Endothelial cell of umbilical vein (primary cell): ENCODE measurements at regions not wholly inside any gene's neighbourhood (a gene's known extent, or its start where the extent isn't known, plus 50 kb on each side); places are given as distances from the start of the nearest gene placed in this dataset.

ENCODE experiments used
- EZH2 ChIP-seq: IDR thresholded peaks from 2 replicates; pipeline ENCODE4 v1.6.1; 2012; ENCODE audit warnings: borderline replicate concordance, low read depth, mild to moderate bottlenecking, moderate library complexity, low read length, inconsistent platforms; ENCODE audit not compliant: severe bottlenecking
- POLR2A ChIP-seq: IDR thresholded peaks from 2 replicates; pipeline ENCODE4 v1.6.1; 2012; ENCODE audit warnings: low read depth, mild to moderate bottlenecking, control low read depth, low read length
- POLR2AphosphoS5 ChIP-seq: IDR thresholded peaks from 2 replicates; pipeline ENCODE4 v1.6.1; 2012; ENCODE audit warnings: low read depth, mild to moderate bottlenecking, control low read depth, low read length, moderate library complexity; ENCODE audit not compliant: insufficient read depth
- TF ChIP-seq, protein P1 (sequence below), 2 donors: IDR thresholded peaks; 1 replicate in 1 of 2; 2 replicates in 1 of 2; pipeline ENCODE4 v1.5.1; 2011; ENCODE audit warnings: low read length in 2 of 2, mild to moderate bottlenecking in 2 of 2, moderate library complexity in 2 of 2, control low read depth in 1 of 2, inconsistent platforms in 1 of 2, low read depth in 1 of 2; ENCODE audit not compliant: insufficient read depth in 1 of 2; ENCODE audit errors: extremely low read depth in 1 of 2

DNA sequence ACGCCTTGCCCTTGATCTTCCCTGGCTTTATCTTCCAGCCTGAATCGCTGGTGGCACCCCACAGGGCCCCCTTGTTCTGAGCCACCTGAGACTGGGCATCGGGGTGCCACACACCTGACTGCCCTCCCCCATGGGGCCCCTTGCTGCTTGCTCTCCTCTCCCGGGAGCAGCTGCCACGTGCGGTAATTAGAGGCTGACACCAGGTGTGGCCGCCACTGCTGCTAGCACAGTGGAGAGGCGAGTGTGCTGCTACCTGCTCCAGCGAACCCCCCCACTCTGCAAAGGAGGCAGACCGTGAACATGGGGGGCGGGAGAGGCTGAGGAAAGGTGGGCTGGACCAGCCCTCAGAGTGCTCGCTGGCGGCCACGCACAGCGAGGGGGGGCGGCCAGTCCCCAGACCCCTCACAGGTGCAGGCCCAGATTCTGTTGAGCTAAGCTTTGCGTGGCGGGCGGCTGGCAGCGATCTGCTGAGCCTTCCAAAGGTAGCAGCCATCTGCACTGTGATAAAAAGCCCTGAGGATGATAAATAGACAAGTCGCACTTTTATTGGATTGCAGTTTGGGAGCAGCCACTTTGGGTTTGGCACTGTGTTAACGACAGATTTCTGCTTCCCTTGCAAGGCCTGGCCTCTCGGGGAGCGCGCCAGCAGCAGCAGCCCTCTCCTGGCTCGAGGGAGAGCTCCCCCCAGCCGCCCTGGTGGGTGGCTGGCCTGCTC lies 167.9 kb upstream of the GSE1 start:
- TF ChIP-seq, protein P1, sequence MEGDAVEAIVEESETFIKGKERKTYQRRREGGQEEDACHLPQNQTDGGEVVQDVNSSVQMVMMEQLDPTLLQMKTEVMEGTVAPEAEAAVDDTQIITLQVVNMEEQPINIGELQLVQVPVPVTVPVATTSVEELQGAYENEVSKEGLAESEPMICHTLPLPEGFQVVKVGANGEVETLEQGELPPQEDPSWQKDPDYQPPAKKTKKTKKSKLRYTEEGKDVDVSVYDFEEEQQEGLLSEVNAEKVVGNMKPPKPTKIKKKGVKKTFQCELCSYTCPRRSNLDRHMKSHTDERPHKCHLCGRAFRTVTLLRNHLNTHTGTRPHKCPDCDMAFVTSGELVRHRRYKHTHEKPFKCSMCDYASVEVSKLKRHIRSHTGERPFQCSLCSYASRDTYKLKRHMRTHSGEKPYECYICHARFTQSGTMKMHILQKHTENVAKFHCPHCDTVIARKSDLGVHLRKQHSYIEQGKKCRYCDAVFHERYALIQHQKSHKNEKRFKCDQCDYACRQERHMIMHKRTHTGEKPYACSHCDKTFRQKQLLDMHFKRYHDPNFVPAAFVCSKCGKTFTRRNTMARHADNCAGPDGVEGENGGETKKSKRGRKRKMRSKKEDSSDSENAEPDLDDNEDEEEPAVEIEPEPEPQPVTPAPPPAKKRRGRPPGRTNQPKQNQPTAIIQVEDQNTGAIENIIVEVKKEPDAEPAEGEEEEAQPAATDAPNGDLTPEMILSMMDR (IDR thresholded peaks at IDR 0.05; ENCODE audit: extremely low read depth in 1 of 2, insufficient read depth in 1 of 2, low read depth in 1 of 2, low read length in 2 of 2): no peak
- TF ChIP-seq EZH2: no peak
- no peak for TF ChIP-seq POLR2A
- TF ChIP-seq POLR2AphosphoS5: no peak
